ENCODE measurements at regions not wholly inside any gene's neighbourhood (a gene's known extent, or its start where the extent isn't known, plus 50 kb on each side); places are given as distances from the start of the nearest gene placed in this dataset.

DNA sequence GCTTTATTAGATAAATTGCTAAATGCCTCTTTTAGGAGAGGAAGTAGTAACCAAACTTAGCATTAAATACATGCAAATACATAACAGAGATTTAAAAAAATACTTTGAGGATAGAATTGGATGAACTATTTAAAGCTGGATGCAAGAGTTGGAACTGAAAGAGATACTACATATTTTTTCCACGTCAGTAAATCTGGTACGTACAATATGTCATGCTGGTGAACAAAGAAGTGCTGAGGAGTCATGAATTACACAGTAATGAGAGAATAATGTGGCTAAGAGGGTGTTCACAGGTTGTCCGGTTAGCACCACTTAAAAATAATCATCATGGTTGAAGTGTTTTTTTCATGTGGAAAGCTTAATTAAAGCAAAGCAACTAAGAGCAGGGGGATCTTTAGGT, 184.1 kb upstream of the FRMPD4 start:
- intact Hi-C loops (cut with micrococcal nuclease) = no loop called here
- Histone ChIP-seq H3K14ac (replicated peaks; ENCODE audit: low read depth, low read length) (0 out of 2 replicates have a peak overlapping the region, but pooled peaks have one; percentile 14), H3K36me3 (ENCODE audit: control insufficient read depth, insufficient read depth, low read length) (no peaks in the 10 kb centered on the region), H3K23ac (ENCODE audit: low read depth, low read length) (0 out of 2 replicates have a peak overlapping the region, but pooled peaks have one; percentile 3), H3K9ac (ENCODE audit: low read depth, low read length) (no peak overlapping the region), H3K27ac (ENCODE audit: insufficient read depth, low read length) (no peak overlapping the region), H3K4me3 (ENCODE audit: insufficient read depth, low read depth, low read length) (no peak overlapping the region), H3K27me3 (ENCODE audit: control insufficient read depth, insufficient read depth, low read length) (no peaks in the 10 kb centered on the region), H3K4ac (ENCODE audit: low read depth, low read length) (no peak overlapping the region), H3K4me2 (ENCODE audit: low read depth, low read length) (no peak overlapping the region), H4K91ac (ENCODE audit: insufficient read depth, low read depth, low read length) (no peak overlapping the region), H2BK5ac (ENCODE audit: low read depth, low read length, poor library complexity, severe bottlenecking) (peak overlapping the region; percentile 29), H3K56ac (ENCODE audit: extremely low read depth, insufficient read depth, low read length) (0 out of 2 replicates have a peak overlapping the region, but pooled peaks have one; percentile 8), H3K9me3 (ENCODE audit: control insufficient read depth, insufficient read depth, low read length) (no peaks in the 10 kb centered on the region), H3K18ac (ENCODE audit: low read depth, low read length) (peak overlapping the region; percentile 84; the same call in 1 of the 2 replicates), H2BK15ac (ENCODE audit: low read depth, low read length) (no peak overlapping the region), H4K20me1 (ENCODE audit: insufficient read depth, low read length) (no peaks in the 10 kb centered on the region), H3K9me1 (ENCODE audit: insufficient read depth, low read length) (no peaks in the 10 kb centered on the region), H2AK5ac (ENCODE audit: low read depth, low read length) (no peak overlapping the region), H4K8ac (ENCODE audit: low read depth in 2 of 2, low read length in 2 of 2) (no peak overlapping the region), H2AFZ (replicated peaks; ENCODE audit: low read length, poor library complexity) (no peak overlapping the region), H2BK120ac (ENCODE audit: low read depth, low read length) (peak overlapping the region; percentile 52), H4K5ac (ENCODE audit: low read depth, low read length) (no peak overlapping the region), H3K79me1 (ENCODE audit: low read depth in 1 of 2, low read length in 2 of 2) (no peaks in the 10 kb centered on the region), H2BK20ac (ENCODE audit: low read depth, low read length) (peak overlapping the region; percentile 62), H3K4me1 (ENCODE audit: control insufficient read depth, insufficient read depth, low read length) (peaks cover 5% of the 10 kb centered on the region), H2AK9ac (replicated peaks; ENCODE audit: low read depth, low read length, poor library complexity) (no peak overlapping the region)
- TF ChIP-seq RCOR1 (IDR thresholded peaks at IDR 0.05; ENCODE audit: insufficient replicate concordance, low read length) = no peak
- no peak for TF ChIP-seq RFX5 (IDR thresholded peaks at IDR 0.05; ENCODE audit: low read depth, low read length)
- TF ChIP-seq, protein P1, sequence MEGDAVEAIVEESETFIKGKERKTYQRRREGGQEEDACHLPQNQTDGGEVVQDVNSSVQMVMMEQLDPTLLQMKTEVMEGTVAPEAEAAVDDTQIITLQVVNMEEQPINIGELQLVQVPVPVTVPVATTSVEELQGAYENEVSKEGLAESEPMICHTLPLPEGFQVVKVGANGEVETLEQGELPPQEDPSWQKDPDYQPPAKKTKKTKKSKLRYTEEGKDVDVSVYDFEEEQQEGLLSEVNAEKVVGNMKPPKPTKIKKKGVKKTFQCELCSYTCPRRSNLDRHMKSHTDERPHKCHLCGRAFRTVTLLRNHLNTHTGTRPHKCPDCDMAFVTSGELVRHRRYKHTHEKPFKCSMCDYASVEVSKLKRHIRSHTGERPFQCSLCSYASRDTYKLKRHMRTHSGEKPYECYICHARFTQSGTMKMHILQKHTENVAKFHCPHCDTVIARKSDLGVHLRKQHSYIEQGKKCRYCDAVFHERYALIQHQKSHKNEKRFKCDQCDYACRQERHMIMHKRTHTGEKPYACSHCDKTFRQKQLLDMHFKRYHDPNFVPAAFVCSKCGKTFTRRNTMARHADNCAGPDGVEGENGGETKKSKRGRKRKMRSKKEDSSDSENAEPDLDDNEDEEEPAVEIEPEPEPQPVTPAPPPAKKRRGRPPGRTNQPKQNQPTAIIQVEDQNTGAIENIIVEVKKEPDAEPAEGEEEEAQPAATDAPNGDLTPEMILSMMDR (conservative IDR thresholded peaks at IDR 0.05; ENCODE audit: low read depth, low read length) = no peak
- no peak for TF ChIP-seq FOS (IDR thresholded peaks at IDR 0.05; ENCODE audit: low read depth, low read length)
- dilution Hi-C loops (cut with HindIII; ENCODE audit: low sequenced_read_pairs, unreplicated experiment) = no loop called here
- in situ Hi-C loops (cut with MboI; ENCODE audit: low sequenced_read_pairs) = no loop called here
- no CpG with 5 or more reads among the region's 3 CpGs for WGBS, 2 experiments (ENCODE audit: extremely low coverage in 2 of 2, insufficient read length in 1 of 2)
- ChIA-PET POLR2A (ENCODE audit: unreplicated experiment) (no interaction called here), CTCF (no interaction called here)
- no peak for ATAC-seq (ENCODE audit: low read depth)
- BruUV-seq (replicated peaks) = no TSS peak
- no peak for DNase-seq

All from IMR-90 (cell line).